HTR-8/SVneo (cell line): ENCODE measurements at regions not wholly inside any gene's neighbourhood (a gene's known extent, or its start where the extent isn't known, plus 50 kb on each side); places are given as distances from the start of the nearest gene placed in this dataset.

Source experiments
- DNase-seq: peaks from one replicate; pipeline ENCODE4 v3.0.0; 2011; ENCODE audit warnings: low spot score, mixed read lengths; ENCODE audit not compliant: insufficient read length
- FAIRE-seq: peaks from 2 replicates; lab custom pipeline; 2011; peaks lifted over from hg19 to GRCh38; lab: Jason Lieb, UNC

GRCh38 chr5:23579566-23579965 is 72.2 kb downstream of the PRDM9 start:
- DNase-seq: no peak
- no peak for FAIRE-seq

GRCh38 chr5:23583081-23583480 is 75.7 kb downstream of the PRDM9 start:
- DNase-seq (no peak), FAIRE-seq (no peak)

GRCh38 chr5:23588841-23589326 is 81.5 kb downstream of the PRDM9 start:
- FAIRE-seq (peak; percentile 46), DNase-seq (no peak)

DNA sequence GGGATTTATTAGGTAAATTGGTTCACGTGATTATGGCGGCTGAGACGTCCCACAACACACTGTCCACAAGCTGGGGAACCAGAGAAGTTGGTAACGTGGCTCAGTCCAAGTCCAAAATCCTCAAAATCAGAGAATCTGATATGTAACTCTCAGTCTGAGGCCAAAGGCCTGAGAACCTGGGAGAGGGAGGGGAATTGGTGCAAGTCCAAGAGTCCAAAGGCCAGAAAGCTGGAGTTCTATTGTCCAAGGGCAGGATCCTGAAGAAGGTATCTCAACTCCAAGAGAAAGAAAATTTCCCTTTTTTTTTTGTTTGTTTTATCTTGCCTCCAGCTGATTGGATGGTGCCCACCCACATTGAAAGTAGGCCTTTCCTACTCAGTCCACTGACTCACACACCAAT is 83.8 kb downstream of the PRDM9 start:
- FAIRE-seq: no peak
- no peak for DNase-seq

DNA sequence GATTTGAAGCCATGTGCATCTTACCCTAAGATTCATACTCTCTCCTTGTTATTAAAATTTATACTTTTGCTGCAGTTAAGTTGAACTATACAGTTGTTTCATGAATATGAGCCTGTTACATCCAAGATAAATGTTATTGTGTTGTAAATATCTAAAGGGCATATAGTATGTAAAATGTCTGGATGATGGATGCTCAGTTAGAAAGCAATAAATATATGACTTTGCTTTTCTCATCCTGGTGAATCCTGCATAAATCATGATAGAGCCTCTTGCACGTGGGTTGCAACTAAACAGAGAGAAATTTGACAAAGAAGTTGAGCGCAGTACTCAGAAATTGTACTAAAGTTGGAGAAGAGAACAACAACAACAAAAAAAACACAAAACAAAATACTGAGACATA is 99.5 kb downstream of the PRDM9 start:
- DNase-seq (no peak), FAIRE-seq (no peak)

- no peak for FAIRE-seq
- no peak for DNase-seq
These were observed 105.3 kb downstream of the PRDM9 start for GRCh38 chr5:23612701-23613100.

- FAIRE-seq (no peak), DNase-seq (no peak)
These were observed 106.2 kb downstream of the PRDM9 start for GRCh38 chr5:23613566-23613965.

DNA sequence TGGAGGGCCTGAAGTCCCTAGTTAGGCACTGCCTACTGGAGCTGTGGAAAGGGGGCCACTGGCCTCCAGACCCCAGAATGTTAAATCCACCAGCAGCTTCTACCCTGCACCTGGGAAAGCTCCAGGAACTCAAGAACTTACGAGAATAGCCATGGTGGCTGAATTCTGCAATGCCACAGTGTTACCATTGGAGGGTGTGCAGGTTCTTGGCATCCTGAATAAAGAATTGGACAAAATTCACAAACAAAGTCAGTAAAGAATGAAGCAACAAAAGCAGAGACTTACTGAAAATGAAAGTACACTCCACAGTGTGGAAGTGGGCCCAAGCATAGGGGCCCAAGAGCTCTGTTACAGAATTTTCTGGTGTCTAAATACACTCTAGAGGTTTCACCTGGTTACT is 107.0 kb downstream of the PRDM9 start:
- no peak for DNase-seq
- no peak for FAIRE-seq

DNA sequence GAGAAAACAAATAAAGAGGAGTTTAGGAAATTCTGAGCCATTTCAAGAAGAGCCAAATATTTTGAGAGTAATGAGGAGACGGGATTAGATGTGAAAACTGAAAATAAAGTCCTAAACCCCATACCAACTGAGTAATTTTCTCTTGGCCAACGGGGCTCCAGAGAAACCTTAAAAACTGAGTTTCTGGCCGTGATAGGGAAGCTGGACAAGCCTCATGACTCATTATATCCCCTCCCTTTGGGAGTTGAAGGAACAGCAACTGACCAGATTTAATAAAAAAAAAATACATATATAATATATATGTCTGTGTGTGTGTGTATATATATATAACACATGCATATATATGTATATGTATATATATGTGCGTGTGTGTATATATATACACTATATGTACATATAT is 119.6 kb downstream of the PRDM9 start:
- DNase-seq (no peak), FAIRE-seq (no peak)

DNA sequence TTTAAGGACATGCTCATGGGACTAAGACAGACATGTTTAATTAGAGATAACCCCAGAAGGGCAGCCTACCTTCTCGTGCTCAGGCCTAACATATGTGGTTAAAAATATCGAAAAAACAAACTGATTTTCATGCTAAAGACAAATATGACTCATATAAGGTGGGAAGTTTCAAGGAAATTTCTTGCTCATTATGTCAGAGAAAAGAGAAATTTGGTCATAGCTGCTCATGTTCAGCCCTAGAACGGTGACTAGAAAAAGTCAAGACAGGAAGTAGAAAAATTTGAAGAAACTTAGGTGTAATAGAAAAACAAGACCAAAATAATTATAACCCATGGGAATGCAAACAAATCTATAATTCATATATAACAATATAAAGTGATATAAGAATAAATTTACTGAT is 120.6 kb downstream of the PRDM9 start:
- DNase-seq (no peak), FAIRE-seq (no peak)

GRCh38 chr5:23629396-23629795 is 122.0 kb downstream of the PRDM9 start:
- FAIRE-seq: no peak
- no peak for DNase-seq

DNA sequence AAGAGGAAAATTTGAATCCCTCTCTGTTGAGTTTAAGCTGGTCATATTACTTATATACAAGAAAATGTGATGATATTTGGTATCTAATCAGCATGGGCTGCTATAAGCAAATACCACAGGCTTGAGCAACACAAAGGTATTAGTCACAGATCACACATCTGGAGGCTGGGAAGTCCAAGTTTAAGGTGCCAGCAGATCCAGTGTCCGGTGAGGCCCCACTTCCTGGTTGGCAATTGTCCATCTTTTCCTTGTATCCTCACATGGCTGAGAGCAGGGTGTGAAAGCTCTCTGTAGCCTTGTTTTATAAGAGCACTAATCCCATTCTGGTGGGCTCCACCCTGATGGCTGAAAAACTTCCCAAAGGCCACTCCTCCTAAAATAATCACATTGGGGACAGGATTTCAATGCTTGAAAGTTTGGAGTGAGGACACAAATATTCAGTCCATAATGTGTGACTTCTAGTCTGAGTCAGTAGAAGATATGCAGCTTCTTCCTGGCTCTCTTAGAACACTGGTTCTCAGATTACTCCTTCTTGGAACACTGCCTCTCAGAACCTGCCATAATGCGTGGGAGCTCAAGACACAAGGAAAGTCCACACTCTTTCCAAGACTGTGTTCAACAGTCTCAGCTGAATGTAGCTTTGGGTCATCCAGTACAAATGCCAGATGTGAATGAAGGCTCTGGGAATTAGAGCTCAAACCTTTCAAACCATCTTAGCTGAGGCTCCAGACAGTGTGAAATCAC is 124.1 kb downstream of the PRDM9 start:
- FAIRE-seq: peak; percentile 4
- DNase-seq: peak; percentile 8

DNA sequence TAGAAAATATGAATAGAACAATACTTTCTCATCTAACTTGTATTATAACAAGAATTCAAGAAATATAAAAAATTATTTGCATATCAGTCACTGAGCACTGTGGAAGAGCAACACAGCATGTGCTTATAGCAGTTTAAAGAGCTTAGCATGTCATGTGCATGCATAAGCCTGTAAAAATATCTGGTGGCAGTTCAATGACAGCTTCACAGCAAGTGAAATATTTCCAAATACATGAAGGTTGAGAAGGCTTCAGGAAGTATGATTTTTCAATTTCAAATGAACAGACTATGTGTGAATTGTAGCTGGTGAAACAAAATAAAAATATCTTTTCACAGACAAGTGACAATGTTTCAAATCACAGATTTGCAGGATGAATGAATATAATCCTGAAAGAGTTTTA is 128.5 kb downstream of the PRDM9 start:
- DNase-seq: no peak
- FAIRE-seq: no peak

- DNase-seq (no peak), FAIRE-seq (no peak)
These were observed 131.9 kb downstream of the PRDM9 start for GRCh38 chr5:23639326-23639725.

- FAIRE-seq (peak; percentile 51), DNase-seq (no peak)
These were observed 141.2 kb downstream of the PRDM9 start for GRCh38 chr5:23648656-23649055.

DNA sequence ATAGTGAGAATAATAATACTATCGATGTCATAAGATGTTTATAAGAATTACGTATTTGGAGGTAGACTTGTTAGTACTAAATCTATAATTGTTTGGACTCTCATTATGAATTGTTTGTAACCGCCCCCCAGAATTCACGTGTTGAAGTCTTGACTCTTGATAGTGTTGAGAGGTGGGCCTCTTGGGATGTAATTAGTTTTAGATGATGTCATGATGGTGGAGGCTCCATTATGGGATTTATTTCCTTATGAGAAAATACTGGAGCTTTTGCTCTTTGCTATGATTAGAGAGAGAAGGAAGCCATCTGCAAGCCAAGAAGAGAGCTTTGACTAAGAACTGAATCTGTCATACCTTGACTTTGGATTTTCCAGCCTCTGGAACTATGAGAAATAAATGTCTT is 142.2 kb downstream of the PRDM9 start:
- DNase-seq (no peak), FAIRE-seq (no peak)

DNA sequence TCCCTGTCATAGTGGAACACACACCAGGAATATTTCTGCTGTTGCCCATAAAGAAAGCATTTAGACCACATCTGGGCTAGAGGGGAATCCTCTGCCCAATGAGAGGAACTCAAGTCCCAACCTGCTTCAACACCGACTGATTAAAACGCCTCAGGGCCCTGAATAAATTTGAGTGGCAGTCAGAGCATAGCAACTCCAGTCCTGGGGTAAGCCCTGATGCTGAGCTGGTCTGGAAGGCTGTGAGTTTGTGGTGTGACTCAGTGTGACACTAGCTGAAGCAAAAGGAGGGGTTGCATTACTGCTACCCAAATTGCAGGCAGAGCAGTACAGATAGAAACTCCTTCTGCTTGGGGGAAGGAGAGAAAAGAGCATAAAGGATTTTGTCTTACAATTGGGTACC is 148.3 kb downstream of the PRDM9 start:
- FAIRE-seq: no peak
- DNase-seq: no peak

- FAIRE-seq (peak; percentile 59), DNase-seq (no peak)
These were observed 168.0 kb downstream of the PRDM9 start for GRCh38 chr5:23675456-23675855.

- no peak for DNase-seq
- no peak for FAIRE-seq
These were observed 170.6 kb downstream of the PRDM9 start for GRCh38 chr5:23677996-23678395.

DNA sequence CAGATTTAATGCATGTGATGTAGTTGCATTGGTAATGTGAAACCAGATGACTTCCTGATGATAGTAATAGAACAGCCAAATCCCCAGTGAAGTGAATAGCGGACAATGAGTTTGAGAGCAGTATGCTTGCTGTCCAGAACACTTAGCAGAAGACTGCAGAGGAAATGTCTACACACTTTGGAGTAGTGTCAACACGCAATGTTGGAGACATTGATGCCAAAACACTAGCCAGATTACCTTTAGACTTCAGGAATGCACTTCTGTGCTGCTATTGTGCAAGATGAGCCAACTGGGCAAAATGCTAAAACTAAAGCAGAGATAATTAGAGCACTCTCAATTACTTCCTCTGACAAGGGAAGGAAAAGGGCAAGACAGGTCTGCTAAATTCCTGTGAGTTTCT is 176.7 kb downstream of the PRDM9 start:
- no peak for DNase-seq
- peak; percentile 28 for FAIRE-seq

- DNase-seq (no peak), FAIRE-seq (no peak)
These were observed 196.8 kb downstream of the PRDM9 start for GRCh38 chr5:23703940-23704855.
